Endometrium (tissue), 2 donors: ENCODE measurements at regions not wholly inside any gene's neighbourhood (a gene's known extent, or its start where the extent isn't known, plus 50 kb on each side); places are given as distances from the start of the nearest gene placed in this dataset.
"Not testable (repeated sequence)": the region's sequence is repeated elsewhere in the genome, so short reads cannot be mapped to it uniquely, and the experiment has no call there.

Experiments used
- FAIRE-seq: peaks from 2 replicates; lab custom pipeline; 2012; peaks lifted over from hg19 to GRCh38; lab: Jason Lieb, UNC
- donor health status: control.
- donor health status: control.

GRCh38 chr1:191358724-191359123 lies 799.5 kb upstream of the RGS18 start:
- no peak for FAIRE-seq

GRCh38 chr1:191366686-191367085 lies 791.6 kb upstream of the RGS18 start:
- no peak for FAIRE-seq

GRCh38 chr1:191368891-191369654 lies 789.2 kb upstream of the RGS18 start:
- no peak for FAIRE-seq

GRCh38 chr1:191371626-191372025 lies 786.6 kb upstream of the RGS18 start:
- no peak for FAIRE-seq

- no peak for FAIRE-seq
Measured at GRCh38 chr1:191388283-191388682, 770.0 kb upstream of the RGS18 start.

GRCh38 chr1:191396622-191397021 lies 761.6 kb upstream of the RGS18 start:
- no peak for FAIRE-seq

GRCh38 chr1:191398551-191398950 lies 759.7 kb upstream of the RGS18 start:
- FAIRE-seq, result no peak

- no peak for FAIRE-seq
Measured at GRCh38 chr1:191405417-191405816, 752.8 kb upstream of the RGS18 start.

- FAIRE-seq, result no peak
Measured at GRCh38 chr1:191414981-191415640, 743.2 kb upstream of the RGS18 start.

GRCh38 chr1:191419842-191420241 lies 738.4 kb upstream of the RGS18 start:
- no peak for FAIRE-seq

GRCh38 chr1:191427593-191427992 lies 730.7 kb upstream of the RGS18 start:
- FAIRE-seq, result no peak

GRCh38 chr1:191432817-191433216 lies 725.4 kb upstream of the RGS18 start:
- no peak for FAIRE-seq

- peak; percentile 37 for FAIRE-seq
Measured at GRCh38 chr1:191438979-191439378, 719.3 kb upstream of the RGS18 start.

- not testable (repeated sequence) for FAIRE-seq
Measured at GRCh38 chr1:191448279-191448678, 710.0 kb upstream of the RGS18 start.

- FAIRE-seq, result no peak
Measured at GRCh38 chr1:191452586-191452985, 705.7 kb upstream of the RGS18 start.

- FAIRE-seq, result no peak
Measured at GRCh38 chr1:191453487-191453886, 704.8 kb upstream of the RGS18 start.

GRCh38 chr1:191457889-191458288 lies 700.4 kb upstream of the RGS18 start:
- FAIRE-seq, result no peak

- no peak for FAIRE-seq
Measured at GRCh38 chr1:191460234-191460633, 698.0 kb upstream of the RGS18 start.

GRCh38 chr1:191483988-191484387 lies 674.3 kb upstream of the RGS18 start:
- FAIRE-seq, result no peak

GRCh38 chr1:191490303-191490702 lies 668.0 kb upstream of the RGS18 start:
- no peak for FAIRE-seq

- FAIRE-seq, result no peak
Measured at GRCh38 chr1:191495040-191495439, 663.2 kb upstream of the RGS18 start.

- no peak for FAIRE-seq
Measured at GRCh38 chr1:191498318-191498717, 659.9 kb upstream of the RGS18 start.

- FAIRE-seq, result no peak
Measured at GRCh38 chr1:191498825-191499224, 659.4 kb upstream of the RGS18 start.

GRCh38 chr1:191504999-191505398 lies 653.3 kb upstream of the RGS18 start:
- FAIRE-seq, result no peak
